ENCODE measurements at regions not wholly inside any gene's neighbourhood (a gene's known extent, or its start where the extent isn't known, plus 50 kb on each side); places are given as distances from the start of the nearest gene placed in this dataset.

GRCh38 chr15:85867250-85867649, 72.5 kb upstream of the KLHL25 start:
- TF ChIP-seq, protein P1, sequence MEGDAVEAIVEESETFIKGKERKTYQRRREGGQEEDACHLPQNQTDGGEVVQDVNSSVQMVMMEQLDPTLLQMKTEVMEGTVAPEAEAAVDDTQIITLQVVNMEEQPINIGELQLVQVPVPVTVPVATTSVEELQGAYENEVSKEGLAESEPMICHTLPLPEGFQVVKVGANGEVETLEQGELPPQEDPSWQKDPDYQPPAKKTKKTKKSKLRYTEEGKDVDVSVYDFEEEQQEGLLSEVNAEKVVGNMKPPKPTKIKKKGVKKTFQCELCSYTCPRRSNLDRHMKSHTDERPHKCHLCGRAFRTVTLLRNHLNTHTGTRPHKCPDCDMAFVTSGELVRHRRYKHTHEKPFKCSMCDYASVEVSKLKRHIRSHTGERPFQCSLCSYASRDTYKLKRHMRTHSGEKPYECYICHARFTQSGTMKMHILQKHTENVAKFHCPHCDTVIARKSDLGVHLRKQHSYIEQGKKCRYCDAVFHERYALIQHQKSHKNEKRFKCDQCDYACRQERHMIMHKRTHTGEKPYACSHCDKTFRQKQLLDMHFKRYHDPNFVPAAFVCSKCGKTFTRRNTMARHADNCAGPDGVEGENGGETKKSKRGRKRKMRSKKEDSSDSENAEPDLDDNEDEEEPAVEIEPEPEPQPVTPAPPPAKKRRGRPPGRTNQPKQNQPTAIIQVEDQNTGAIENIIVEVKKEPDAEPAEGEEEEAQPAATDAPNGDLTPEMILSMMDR (IDR thresholded peaks at IDR 0.05; ENCODE audit: low read depth, low read length) = no peak
- ChIA-PET CTCF (interaction anchor here (1.0 to 1.3 kb wide), 2 partner anchors 8 to 13 kb away, joined by 3 read pairs; no protein-coding TSS in a partner anchor), POLR2A (no interaction called here)
- H3K4me3 ChIP-seq (ENCODE audit: low read depth, low read length) = no peak overlapping the region
- peaks cover 2% of the 10 kb centered on the region for H3K27me3 ChIP-seq (ENCODE audit: control insufficient read depth, insufficient read depth, low read length)
- no peaks in the 10 kb centered on the region for H3K9me3 ChIP-seq (ENCODE audit: control insufficient read depth, insufficient read depth, low read length)
- H3K27ac ChIP-seq (ENCODE audit: low read depth, low read length) = no peak overlapping the region
- DNase-seq (ENCODE audit: low read depth, low spot score) = no peak

GRCh38 chr15:85869124-85869523, 74.4 kb upstream of the KLHL25 start:
- peaks cover 2% of the 10 kb centered on the region for H3K27me3 ChIP-seq (ENCODE audit: control insufficient read depth, insufficient read depth, low read length)
- TF ChIP-seq, protein P1 (IDR thresholded peaks at IDR 0.05; ENCODE audit: low read depth, low read length) = no peak
- no peak for DNase-seq (ENCODE audit: low read depth, low spot score)
- H3K27ac ChIP-seq (ENCODE audit: low read depth, low read length) = no peak overlapping the region
- POLR2A ChIA-PET = no interaction called here
- H3K4me3 ChIP-seq (ENCODE audit: low read depth, low read length) = no peak overlapping the region
- CTCF ChIA-PET = no interaction called here
- no peaks in the 10 kb centered on the region for H3K9me3 ChIP-seq (ENCODE audit: control insufficient read depth, insufficient read depth, low read length)

GRCh38 chr15:85870216-85871014, 75.7 kb upstream of the KLHL25 start:
- H3K27ac ChIP-seq (ENCODE audit: low read depth, low read length) = no peak overlapping the region
- ChIA-PET CTCF (interaction anchor here (0.6 kb wide), 1 partner anchor 192 kb away, joined by 4 read pairs; no protein-coding TSS in a partner anchor), POLR2A (no interaction called here)
- TF ChIP-seq, protein P1 (IDR thresholded peaks at IDR 0.05; ENCODE audit: low read depth, low read length) = no peak
- no peaks in the 10 kb centered on the region for H3K9me3 ChIP-seq (ENCODE audit: control insufficient read depth, insufficient read depth, low read length)
- no peak for DNase-seq (ENCODE audit: low read depth, low spot score)
- no peak overlapping the region for H3K4me3 ChIP-seq (ENCODE audit: low read depth, low read length)
- H3K27me3 ChIP-seq (ENCODE audit: control insufficient read depth, insufficient read depth, low read length) = peaks cover 2% of the 10 kb centered on the region

DNA sequence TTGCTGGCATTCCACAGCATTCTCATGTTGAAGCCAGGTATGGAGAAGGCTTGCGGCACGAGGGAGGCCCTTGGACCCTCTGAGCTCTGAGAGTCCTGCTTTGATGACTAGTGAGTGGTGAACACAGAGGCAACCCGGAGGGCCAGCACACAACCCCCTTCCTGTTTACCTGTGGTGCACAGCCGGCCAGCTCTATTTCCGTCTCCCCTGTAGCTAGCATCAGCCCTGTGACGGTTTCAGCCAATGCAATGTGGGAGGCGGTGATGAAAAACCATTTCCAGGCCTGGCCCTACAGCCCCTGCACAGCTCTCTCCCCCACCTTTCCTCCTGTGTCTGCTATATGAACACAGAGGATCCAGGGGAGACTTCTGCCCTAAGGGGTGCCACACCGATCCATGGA, 76.8 kb upstream of the KLHL25 start:
- no peak for DNase-seq (ENCODE audit: low read depth, low spot score)
- no peaks in the 10 kb centered on the region for H3K9me3 ChIP-seq (ENCODE audit: control insufficient read depth, insufficient read depth, low read length)
- ChIA-PET POLR2A (no interaction called here), CTCF (no interaction called here)
- H3K27me3 ChIP-seq (ENCODE audit: control insufficient read depth, insufficient read depth, low read length) = peaks cover 2% of the 10 kb centered on the region
- H3K27ac ChIP-seq (ENCODE audit: low read depth, low read length) = no peak overlapping the region
- TF ChIP-seq, protein P1 (IDR thresholded peaks at IDR 0.05; ENCODE audit: low read depth, low read length) = no peak
- H3K4me3 ChIP-seq (ENCODE audit: low read depth, low read length) = no peak overlapping the region

DNA sequence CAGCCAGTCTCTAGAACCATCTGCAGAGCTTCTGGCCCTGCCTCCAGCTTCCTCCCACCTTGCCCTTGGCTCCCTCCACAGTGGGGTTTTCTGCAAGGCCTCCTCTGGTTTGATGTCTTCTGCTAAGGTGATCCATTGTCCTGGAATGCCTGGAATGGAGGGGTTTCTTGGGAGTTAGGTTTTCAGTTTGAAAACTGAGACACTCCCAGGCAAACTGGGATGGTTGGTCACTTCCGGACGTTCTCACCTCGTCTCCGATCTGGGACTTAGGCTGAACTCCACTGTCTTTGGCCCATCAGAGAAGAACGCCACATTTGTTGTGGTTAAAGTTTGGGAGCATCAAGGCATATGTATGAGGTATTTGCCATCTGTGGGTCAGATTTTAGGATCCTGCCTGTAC, 77.4 kb upstream of the KLHL25 start:
- no peak for DNase-seq (ENCODE audit: low read depth, low spot score)
- no peak overlapping the region for H3K27ac ChIP-seq (ENCODE audit: low read depth, low read length)
- no peak overlapping the region for H3K4me3 ChIP-seq (ENCODE audit: low read depth, low read length)
- CTCF ChIA-PET = no interaction called here
- POLR2A ChIA-PET = no interaction called here
- H3K27me3 ChIP-seq (ENCODE audit: control insufficient read depth, insufficient read depth, low read length) = peaks cover 2% of the 10 kb centered on the region
- TF ChIP-seq, protein P1 (IDR thresholded peaks at IDR 0.05; ENCODE audit: low read depth, low read length) = no peak
- no peaks in the 10 kb centered on the region for H3K9me3 ChIP-seq (ENCODE audit: control insufficient read depth, insufficient read depth, low read length)

Data from AG04450 (cell line).